ENCODE measurements at regions not wholly inside any gene's neighbourhood (a gene's known extent, or its start where the extent isn't known, plus 50 kb on each side); places are given as distances from the start of the nearest gene placed in this dataset.

DNA sequence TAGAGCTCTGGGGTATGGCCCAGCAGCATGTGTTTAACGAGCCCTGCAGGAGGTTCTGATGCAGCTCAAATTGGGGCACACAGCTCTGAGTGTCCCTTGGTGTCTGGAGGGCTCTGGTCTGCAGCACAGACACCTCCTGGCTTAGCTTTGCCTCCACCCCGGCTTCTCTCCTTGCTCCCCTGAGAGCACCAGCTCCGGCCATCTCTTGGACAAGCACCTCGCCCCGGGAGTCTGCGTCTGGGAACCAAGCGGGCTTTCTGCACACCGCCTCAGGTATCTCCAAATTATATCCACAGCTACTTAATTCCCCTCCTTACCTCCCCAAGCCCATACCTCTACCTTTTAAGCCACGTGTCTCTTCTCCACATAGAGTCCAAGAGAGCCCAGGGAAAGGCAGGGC lies 83.7 kb upstream of the IRX4 start:
- H3K4me1 ChIP-seq, result no peaks in the 10 kb centered on the region
- FAIRE-seq (no peak), ATAC-seq (no peak), DNase-seq (no peak)
- WGBS, 2 donors, result 79 to 84% methylated on average over 9 of the region's 9 CpGs
- no peaks in the 10 kb centered on the region for H3K27me3 ChIP-seq
- no peaks in the 10 kb centered on the region for H3K36me3 ChIP-seq
- no peak overlapping the region for H3K4me3 ChIP-seq
- no peaks in the 10 kb centered on the region for H3K9me3 ChIP-seq
- intact Hi-C loops (cut with DNase I), result no loop called here
- H3K27ac ChIP-seq, result no peak overlapping the region
- no peak for TF ChIP-seq CTCF (IDR thresholded peaks at IDR 0.05)

DNA sequence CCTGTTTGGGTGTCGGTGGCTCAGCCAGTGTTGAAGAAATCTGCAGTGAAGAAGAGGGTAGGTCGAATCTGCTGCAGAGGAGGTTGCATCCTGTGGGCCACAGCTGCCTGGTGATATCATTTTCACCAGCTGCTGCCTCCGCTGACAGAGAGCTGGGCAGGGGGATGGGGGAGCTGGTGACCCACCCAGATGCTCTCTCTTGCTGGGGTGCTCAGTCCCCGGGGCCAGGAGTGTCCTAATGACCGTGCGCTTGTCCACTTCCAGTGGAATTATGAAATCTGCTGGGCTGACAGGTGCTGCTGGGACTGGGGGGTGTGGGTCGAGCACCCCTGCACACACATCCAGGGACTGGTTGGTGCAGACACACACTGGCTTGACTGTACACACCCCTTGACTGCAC lies 83.2 kb upstream of the IRX4 start:
- no peak for DNase-seq
- ATAC-seq, result no peak
- Histone ChIP-seq H3K4me1 (no peaks in the 10 kb centered on the region), H3K27ac (no peak overlapping the region), H3K4me3 (no peak overlapping the region), H3K27me3 (no peaks in the 10 kb centered on the region), H3K36me3 (no peaks in the 10 kb centered on the region), H3K9me3 (no peaks in the 10 kb centered on the region)
- intact Hi-C loops (cut with DNase I), result no loop called here
- WGBS, 2 donors, result 75 to 83% methylated on average over 7 of the region's 7 CpGs
- no peak for FAIRE-seq
- no peak for TF ChIP-seq CTCF (IDR thresholded peaks at IDR 0.05)

DNA sequence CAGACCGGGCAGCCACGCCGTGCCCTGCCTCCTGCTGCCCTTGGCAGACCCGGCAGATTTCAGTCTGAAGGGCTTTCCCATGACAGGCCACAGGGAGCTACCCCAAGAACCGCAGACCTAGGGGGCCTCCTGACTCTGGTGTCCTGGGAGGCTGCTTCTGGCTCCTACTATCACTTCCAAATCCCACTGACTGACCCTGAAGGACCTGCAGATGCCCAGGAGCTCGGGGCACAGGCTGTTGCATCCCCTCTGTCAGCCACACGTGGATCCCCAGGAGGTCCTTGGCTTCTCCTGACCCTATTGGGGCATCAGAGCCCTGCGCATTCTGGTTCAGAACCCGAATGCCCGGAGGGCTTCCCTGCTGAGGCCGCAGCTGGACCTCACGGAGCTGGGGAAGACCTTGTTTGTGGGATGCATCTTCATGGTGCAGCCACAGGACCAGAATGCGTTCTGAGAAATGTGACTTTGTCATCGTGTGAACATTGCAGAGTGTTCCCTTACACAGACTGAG lies 81.3 kb upstream of the IRX4 start:
- 82 to 91% methylated on average over 14 of the region's 14 CpGs for WGBS, 2 donors
- ATAC-seq (no peak), FAIRE-seq (no peak)

GRCh38 chr5:1963358-1963757 lies 80.6 kb upstream of the IRX4 start:
- ATAC-seq (no peak), DNase-seq (no peak), FAIRE-seq (no peak)
- no peaks in the 10 kb centered on the region for H3K36me3 ChIP-seq
- no peaks in the 10 kb centered on the region for H3K9me3 ChIP-seq
- no peaks in the 10 kb centered on the region for H3K4me1 ChIP-seq
- H3K27ac ChIP-seq, result no peak overlapping the region
- intact Hi-C loops (cut with DNase I), result no loop called here
- no peak overlapping the region for H3K4me3 ChIP-seq
- WGBS, 2 donors, result 87 to 90% methylated on average over 12 of the region's 12 CpGs
- no peaks in the 10 kb centered on the region for H3K27me3 ChIP-seq
- TF ChIP-seq CTCF (IDR thresholded peaks at IDR 0.05), result no peak

More for the DNA sequence above, 81.3 kb upstream of the IRX4 start:
- DNase-seq, result no peak
- Histone ChIP-seq H3K27me3 (no peaks in the 10 kb centered on the region), H3K9me3 (no peaks in the 10 kb centered on the region), H3K27ac (no peak overlapping the region), H3K36me3 (no peaks in the 10 kb centered on the region), H3K4me3 (no peak overlapping the region), H3K4me1 (no peaks in the 10 kb centered on the region)
- intact Hi-C loops (cut with DNase I), result no loop called here
- no peak for TF ChIP-seq CTCF (IDR thresholded peaks at IDR 0.05)

GRCh38 chr5:1962619-1963355 lies 80.1 kb upstream of the IRX4 start:
- Histone ChIP-seq H3K27me3 (no peaks in the 10 kb centered on the region), H3K36me3 (no peaks in the 10 kb centered on the region), H3K4me1 (no peaks in the 10 kb centered on the region), H3K4me3 (no peak overlapping the region), H3K27ac (no peak overlapping the region), H3K9me3 (no peaks in the 10 kb centered on the region)
- 85 to 90% methylated on average over 13 of the region's 13 CpGs for WGBS, 2 donors
- TF ChIP-seq CTCF (IDR thresholded peaks at IDR 0.05), result no peak
- FAIRE-seq, result no peak
- intact Hi-C loops (cut with DNase I), result no loop called here
- no peak for DNase-seq
- no peak for ATAC-seq
